ENCODE measurements at regions not wholly inside any gene's neighbourhood (a gene's known extent, or its start where the extent isn't known, plus 50 kb on each side); places are given as distances from the start of the nearest gene placed in this dataset.

DNA sequence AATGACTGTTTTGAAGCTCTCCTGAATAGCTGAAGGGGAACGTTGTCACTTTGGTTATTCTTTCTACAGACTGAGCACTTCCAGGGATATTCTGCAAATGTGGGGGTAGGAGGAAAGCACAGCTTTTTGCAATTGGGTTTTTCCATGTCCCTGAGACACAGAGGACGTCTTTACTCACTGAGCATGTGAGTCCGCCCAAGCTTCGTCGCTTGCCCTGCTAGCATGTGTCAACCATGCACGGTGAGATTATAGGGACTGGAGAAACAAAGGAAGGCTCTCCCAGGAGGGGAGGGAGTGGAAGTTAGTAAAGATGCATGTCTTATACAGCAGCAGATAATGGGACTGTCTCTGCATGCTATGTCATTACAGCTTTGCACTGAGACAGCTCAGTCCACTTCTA lies 111.5 kb upstream of the SFRP2 start:
- TF ChIP-seq, protein P1, sequence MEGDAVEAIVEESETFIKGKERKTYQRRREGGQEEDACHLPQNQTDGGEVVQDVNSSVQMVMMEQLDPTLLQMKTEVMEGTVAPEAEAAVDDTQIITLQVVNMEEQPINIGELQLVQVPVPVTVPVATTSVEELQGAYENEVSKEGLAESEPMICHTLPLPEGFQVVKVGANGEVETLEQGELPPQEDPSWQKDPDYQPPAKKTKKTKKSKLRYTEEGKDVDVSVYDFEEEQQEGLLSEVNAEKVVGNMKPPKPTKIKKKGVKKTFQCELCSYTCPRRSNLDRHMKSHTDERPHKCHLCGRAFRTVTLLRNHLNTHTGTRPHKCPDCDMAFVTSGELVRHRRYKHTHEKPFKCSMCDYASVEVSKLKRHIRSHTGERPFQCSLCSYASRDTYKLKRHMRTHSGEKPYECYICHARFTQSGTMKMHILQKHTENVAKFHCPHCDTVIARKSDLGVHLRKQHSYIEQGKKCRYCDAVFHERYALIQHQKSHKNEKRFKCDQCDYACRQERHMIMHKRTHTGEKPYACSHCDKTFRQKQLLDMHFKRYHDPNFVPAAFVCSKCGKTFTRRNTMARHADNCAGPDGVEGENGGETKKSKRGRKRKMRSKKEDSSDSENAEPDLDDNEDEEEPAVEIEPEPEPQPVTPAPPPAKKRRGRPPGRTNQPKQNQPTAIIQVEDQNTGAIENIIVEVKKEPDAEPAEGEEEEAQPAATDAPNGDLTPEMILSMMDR (conservative IDR thresholded peaks at IDR 0.05; ENCODE audit: low read depth, low read length), result no peak
- Histone ChIP-seq H3K27me3 (ENCODE audit: insufficient read depth, low read depth) (no peaks in the 10 kb centered on the region), H3K4me3 (IDR thresholded peaks at IDR 0.05; ENCODE audit: insufficient read depth, low read depth, low read length) (no peak overlapping the region), H3K36me3 (ENCODE audit: insufficient read depth) (no peaks in the 10 kb centered on the region), H3K79me2 (ENCODE audit: insufficient read depth, low read depth) (no peaks in the 10 kb centered on the region), H3K27ac (no peak overlapping the region), H2AFZ (ENCODE audit: low read depth) (no peak overlapping the region), H4K20me1 (ENCODE audit: insufficient read depth) (no peaks in the 10 kb centered on the region), H3K4me2 (no peak overlapping the region), H3K9ac (no peak overlapping the region), H3K4me1 (ENCODE audit: low read depth, poor library complexity, severe bottlenecking) (no peaks in the 10 kb centered on the region)

DNA sequence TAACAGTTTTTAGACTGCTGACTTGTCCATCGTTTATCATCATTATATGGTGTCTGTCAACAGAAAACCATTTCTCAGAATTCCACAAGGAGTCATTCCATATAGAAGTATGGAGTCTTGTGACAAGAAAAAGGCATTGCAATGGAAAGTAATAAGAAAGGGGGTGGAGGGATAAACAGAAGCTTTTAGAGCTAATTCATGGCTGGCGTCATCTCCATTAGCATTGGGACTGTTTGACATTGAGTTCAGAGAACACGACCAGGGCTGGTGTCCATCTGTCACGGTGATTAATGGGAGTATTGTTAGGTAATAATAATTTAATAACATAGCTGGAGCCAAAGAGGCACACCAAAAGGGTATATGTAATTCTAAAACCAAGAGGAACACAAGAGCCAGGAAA lies 101.9 kb upstream of the SFRP2 start:
- Histone ChIP-seq H3K79me2 (ENCODE audit: insufficient read depth, low read depth) (no peaks in the 10 kb centered on the region), H3K4me2 (no peak overlapping the region), H3K27me3 (ENCODE audit: insufficient read depth, low read depth) (no peaks in the 10 kb centered on the region), H3K36me3 (ENCODE audit: insufficient read depth) (no peaks in the 10 kb centered on the region), H3K9ac (no peak overlapping the region), H3K4me3 (IDR thresholded peaks at IDR 0.05; ENCODE audit: insufficient read depth, low read depth, low read length) (no peak overlapping the region), H4K20me1 (ENCODE audit: insufficient read depth) (no peaks in the 10 kb centered on the region), H3K27ac (no peak overlapping the region), H3K4me1 (ENCODE audit: low read depth, poor library complexity, severe bottlenecking) (no peaks in the 10 kb centered on the region), H2AFZ (ENCODE audit: low read depth) (no peak overlapping the region)
- TF ChIP-seq, protein P1 (conservative IDR thresholded peaks at IDR 0.05; ENCODE audit: low read depth, low read length), result no peak

DNA sequence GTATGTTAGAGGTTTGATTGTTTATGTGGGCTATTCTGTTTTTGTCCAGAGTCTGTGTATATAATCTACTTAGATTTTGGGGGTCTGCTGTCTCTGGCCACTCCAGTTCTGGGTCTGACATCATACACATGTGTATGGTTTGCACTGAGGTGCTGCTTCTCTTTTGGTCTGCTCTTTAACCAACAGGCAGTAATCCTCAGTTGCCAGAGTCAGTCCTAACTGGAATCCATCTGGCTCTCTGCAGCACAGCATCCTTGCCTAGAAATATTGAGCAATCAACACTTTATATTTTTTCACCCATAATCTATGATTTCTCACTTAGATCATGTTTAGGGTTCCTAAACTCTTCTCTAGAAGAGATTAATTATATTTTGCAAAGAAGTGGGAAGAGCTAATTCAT lies 98.3 kb upstream of the SFRP2 start:
- H3K36me3 ChIP-seq (ENCODE audit: insufficient read depth), result no peaks in the 10 kb centered on the region
- H3K79me2 ChIP-seq (ENCODE audit: insufficient read depth, low read depth), result no peaks in the 10 kb centered on the region
- H3K27ac ChIP-seq, result no peak overlapping the region
- H3K4me3 ChIP-seq (IDR thresholded peaks at IDR 0.05; ENCODE audit: insufficient read depth, low read depth, low read length), result no peak overlapping the region
- H3K4me2 ChIP-seq, result no peak overlapping the region
- H4K20me1 ChIP-seq (ENCODE audit: insufficient read depth), result no peaks in the 10 kb centered on the region
- no peak overlapping the region for H2AFZ ChIP-seq (ENCODE audit: low read depth)
- H3K9ac ChIP-seq, result no peak overlapping the region
- TF ChIP-seq, protein P1 (conservative IDR thresholded peaks at IDR 0.05; ENCODE audit: low read depth, low read length), result no peak
- no peaks in the 10 kb centered on the region for H3K27me3 ChIP-seq (ENCODE audit: insufficient read depth, low read depth)
- H3K4me1 ChIP-seq (ENCODE audit: low read depth, poor library complexity, severe bottlenecking), result no peaks in the 10 kb centered on the region

DNA sequence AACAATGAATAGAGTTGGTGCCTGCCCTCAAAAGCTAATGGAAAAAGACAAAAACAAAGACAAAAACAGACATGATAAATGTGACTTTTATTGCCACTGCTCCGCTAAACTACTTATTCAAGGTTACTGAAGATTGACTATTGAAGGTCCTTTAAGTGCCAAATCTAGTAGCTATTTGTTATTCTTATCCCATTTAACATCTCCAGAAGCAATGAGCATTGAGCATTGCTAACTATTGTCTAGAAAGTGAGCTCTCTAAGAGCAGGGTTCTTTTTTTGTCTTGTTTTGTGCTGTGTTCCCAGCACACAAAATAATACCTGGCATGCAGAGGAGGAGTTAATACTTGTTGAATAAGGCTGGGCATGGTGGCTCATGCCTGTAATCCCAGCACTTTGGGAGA lies 95.4 kb upstream of the SFRP2 start:
- no peaks in the 10 kb centered on the region for H4K20me1 ChIP-seq (ENCODE audit: insufficient read depth)
- no peak overlapping the region for H3K27ac ChIP-seq
- no peaks in the 10 kb centered on the region for H3K79me2 ChIP-seq (ENCODE audit: insufficient read depth, low read depth)
- H3K4me1 ChIP-seq (ENCODE audit: low read depth, poor library complexity, severe bottlenecking), result no peaks in the 10 kb centered on the region
- H2AFZ ChIP-seq (ENCODE audit: low read depth), result no peak overlapping the region
- no peak overlapping the region for H3K9ac ChIP-seq
- TF ChIP-seq, protein P1 (conservative IDR thresholded peaks at IDR 0.05; ENCODE audit: low read depth, low read length), result no peak
- no peak overlapping the region for H3K4me3 ChIP-seq (IDR thresholded peaks at IDR 0.05; ENCODE audit: insufficient read depth, low read depth, low read length)
- no peaks in the 10 kb centered on the region for H3K27me3 ChIP-seq (ENCODE audit: insufficient read depth, low read depth)
- H3K4me2 ChIP-seq, result no peak overlapping the region
- H3K36me3 ChIP-seq (ENCODE audit: insufficient read depth), result no peaks in the 10 kb centered on the region

DNA sequence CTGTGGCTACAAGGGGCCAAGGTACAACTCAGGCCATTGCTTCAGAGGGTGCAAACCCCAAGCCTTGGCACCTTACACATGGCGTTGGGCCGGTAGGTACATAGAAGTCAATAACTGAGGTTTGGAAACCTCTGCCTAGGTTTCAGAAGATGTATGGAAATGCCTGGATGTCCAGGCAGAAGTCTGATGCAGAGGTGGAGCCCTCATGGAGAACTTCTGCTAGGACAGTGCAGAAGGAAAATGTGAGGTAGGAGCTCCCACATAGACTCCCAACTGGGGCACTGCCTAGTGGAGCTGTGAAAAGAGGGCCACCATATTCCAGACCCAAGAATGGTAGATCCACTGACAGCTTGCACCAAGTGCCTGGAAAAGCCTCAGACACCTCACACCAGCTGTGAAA lies 92.1 kb upstream of the SFRP2 start:
- Histone ChIP-seq H3K4me3 (IDR thresholded peaks at IDR 0.05; ENCODE audit: insufficient read depth, low read depth, low read length) (no peak overlapping the region), H4K20me1 (ENCODE audit: insufficient read depth) (no peaks in the 10 kb centered on the region), H3K36me3 (ENCODE audit: insufficient read depth) (no peaks in the 10 kb centered on the region), H3K27me3 (ENCODE audit: insufficient read depth, low read depth) (no peaks in the 10 kb centered on the region), H2AFZ (ENCODE audit: low read depth) (no peak overlapping the region), H3K4me2 (no peak overlapping the region), H3K4me1 (ENCODE audit: low read depth, poor library complexity, severe bottlenecking) (no peaks in the 10 kb centered on the region), H3K27ac (no peak overlapping the region), H3K79me2 (ENCODE audit: insufficient read depth, low read depth) (no peaks in the 10 kb centered on the region), H3K9ac (no peak overlapping the region)
- TF ChIP-seq, protein P1 (conservative IDR thresholded peaks at IDR 0.05; ENCODE audit: low read depth, low read length), result no peak
